HG03025 (cell line): ENCODE measurements at regions not wholly inside any gene's neighbourhood (a gene's known extent, or its start where the extent isn't known, plus 50 kb on each side); places are given as distances from the start of the nearest gene placed in this dataset.
"Not testable (repeated sequence)": the region's sequence is repeated elsewhere in the genome, so short reads cannot be mapped to it uniquely, and the experiment has no call there.

ENCODE experiments used
- ATAC-seq: cut with Tn5 transposase; IDR thresholded peaks from one replicate; pipeline ENCODE4 v1.9.1; 2021; ENCODE audit warnings: mild to moderate bottlenecking, moderate library complexity; ENCODE audit not compliant: unreplicated experiment, low FRiP score

DNA sequence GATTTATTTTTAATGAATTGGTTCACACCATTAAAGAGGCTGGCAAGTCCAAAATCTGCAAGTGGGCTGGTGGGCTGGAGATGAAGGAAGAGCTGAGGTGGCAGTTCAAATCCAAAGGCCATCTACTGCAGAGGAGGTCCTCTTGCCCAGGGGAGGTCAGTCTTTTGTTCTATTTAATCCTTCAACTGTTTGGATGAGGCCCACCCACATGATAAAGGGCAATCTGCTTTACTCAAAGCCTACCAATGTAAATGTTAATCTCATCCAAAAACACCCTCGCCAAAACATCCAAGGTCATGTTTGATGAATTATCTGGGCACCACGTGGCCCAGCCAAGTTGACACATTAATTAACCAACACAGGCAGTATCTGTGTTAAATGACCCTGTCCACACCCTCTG is 99.0 kb downstream of the RRAGC start:
- no peak for ATAC-seq

- no peak for ATAC-seq
These were observed 100.8 kb downstream of the RRAGC start for GRCh38 chr1:38758820-38759219.

DNA sequence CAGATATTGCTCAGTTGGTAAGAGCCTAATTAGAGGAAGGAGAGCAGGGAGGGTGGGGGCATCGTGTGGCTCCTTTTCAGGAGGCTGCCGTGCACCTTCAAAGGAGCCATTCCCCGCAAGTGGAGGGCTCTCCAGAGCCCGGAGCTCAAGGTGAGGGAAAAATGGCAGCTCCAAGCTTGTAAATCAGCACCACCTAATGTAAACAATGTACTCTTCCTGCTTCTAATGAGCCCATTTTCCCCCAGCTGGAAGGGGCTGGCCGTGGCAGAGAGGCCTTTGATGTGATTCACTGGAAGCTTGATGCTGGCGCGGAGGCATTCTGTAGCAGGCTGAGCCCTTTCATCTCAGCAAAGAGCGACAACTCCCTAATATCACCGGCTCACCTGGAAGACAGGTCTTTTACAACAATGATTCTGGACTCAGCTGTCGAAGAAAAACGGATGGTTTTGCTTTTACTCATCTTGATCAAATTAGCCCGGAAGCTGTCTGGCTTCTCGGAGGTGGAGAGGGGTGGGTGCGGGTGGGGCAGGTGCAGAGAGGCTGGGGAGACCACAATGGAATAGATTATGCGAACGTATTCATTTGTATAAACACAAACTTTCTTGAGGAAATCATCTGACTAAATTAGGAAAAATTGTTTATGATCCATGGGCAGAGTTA is 112.5 kb downstream of the RRAGC start:
- no peak for ATAC-seq

GRCh38 chr1:38746402-38746935 is 113.1 kb downstream of the RRAGC start:
- no peak for ATAC-seq

DNA sequence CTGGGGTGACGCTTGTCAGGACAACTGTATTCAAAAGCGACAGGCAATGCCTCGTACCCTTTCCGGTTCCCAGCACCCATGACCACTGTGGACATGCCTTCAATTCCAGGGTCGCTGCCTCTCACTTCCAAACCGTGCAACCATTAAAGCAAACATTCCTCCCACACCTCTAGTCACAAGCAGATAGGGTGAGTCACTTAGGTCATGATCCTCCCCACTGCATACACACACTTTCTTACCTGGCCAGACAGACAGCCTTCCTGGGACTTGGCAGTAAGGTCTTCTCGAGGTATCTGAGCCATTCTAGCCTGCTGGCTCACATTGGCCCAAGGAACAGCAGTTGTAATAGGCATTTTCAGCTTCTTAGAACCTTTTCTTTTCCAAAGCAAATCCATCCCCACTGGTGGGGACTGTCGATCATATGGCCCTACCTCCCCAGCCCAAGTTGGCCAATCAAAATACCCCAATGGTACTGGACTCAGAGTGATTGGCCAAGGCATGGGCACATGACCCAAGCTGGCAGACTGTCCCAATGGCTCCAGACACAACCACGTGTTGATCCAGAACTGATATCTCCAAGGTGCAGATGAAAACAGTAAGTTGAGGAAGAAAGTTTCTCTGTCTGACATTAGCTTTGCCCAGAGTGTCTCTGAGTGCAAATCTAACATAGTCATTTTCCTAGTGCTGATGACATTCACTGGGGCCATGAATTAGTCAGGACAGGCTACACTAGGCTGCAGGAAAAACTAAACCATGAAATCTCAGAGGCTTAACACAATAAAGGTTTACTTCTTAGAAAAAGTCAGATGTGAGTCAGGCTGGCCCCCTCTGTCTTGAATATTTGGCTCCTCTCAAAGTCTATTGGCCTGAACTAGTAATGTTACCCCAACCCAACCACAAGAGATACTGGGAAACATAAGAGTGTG is 113.8 kb downstream of the RRAGC start:
- no peak for ATAC-seq

- no peak for ATAC-seq
These were observed 114.9 kb downstream of the RRAGC start for GRCh38 chr1:38744452-38745350.

GRCh38 chr1:38743184-38743583 is 116.4 kb downstream of the RRAGC start:
- ATAC-seq, result no peak

DNA sequence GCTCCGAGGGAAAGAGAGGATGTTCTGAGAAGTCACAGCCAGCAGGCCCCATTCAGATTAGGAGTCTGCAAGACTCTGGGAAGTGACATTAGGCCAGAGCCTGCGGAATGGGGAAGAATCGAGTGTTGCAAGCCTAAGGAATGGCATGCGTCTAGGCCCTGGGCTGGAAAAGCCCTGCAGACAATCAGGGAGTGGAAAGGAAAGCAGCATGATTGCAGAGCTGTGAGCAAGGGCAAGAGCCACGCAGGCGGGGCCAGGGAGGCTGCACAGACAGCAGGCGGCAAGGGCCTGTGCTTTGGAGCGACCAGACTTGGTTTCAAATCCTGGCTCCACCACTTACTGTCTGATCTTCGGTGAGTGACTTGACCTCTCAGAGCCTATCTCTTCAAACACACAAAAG is 118.2 kb downstream of the RRAGC start:
- ATAC-seq, result no peak

- ATAC-seq, result no peak
These were observed 119.1 kb downstream of the RRAGC start for GRCh38 chr1:38740487-38740886.

- no peak for ATAC-seq
These were observed 121.4 kb downstream of the RRAGC start for GRCh38 chr1:38738207-38738606.

GRCh38 chr1:38736399-38736798 is 123.2 kb downstream of the RRAGC start:
- ATAC-seq, result no peak

GRCh38 chr1:38735651-38736161 is 123.9 kb downstream of the RRAGC start:
- no peak for ATAC-seq

DNA sequence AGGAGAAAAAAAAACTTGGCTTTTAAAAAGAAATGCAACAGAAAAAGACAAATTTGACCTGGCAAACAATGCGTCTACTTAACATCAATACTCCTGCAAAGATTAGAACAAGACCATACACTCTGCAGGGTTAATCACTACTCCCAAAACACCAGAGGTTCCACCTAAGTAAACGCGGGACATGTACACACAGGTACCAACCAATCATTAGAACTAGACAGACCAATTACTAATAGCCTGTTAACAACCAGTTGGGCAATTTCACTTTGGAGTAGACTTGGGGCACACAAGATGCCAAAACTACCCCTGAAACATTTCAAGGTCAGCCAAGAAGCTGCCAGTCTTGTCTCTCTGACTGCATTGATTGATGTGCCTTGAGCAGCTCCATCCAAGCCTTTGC is 125.8 kb downstream of the RRAGC start:
- no peak for ATAC-seq

DNA sequence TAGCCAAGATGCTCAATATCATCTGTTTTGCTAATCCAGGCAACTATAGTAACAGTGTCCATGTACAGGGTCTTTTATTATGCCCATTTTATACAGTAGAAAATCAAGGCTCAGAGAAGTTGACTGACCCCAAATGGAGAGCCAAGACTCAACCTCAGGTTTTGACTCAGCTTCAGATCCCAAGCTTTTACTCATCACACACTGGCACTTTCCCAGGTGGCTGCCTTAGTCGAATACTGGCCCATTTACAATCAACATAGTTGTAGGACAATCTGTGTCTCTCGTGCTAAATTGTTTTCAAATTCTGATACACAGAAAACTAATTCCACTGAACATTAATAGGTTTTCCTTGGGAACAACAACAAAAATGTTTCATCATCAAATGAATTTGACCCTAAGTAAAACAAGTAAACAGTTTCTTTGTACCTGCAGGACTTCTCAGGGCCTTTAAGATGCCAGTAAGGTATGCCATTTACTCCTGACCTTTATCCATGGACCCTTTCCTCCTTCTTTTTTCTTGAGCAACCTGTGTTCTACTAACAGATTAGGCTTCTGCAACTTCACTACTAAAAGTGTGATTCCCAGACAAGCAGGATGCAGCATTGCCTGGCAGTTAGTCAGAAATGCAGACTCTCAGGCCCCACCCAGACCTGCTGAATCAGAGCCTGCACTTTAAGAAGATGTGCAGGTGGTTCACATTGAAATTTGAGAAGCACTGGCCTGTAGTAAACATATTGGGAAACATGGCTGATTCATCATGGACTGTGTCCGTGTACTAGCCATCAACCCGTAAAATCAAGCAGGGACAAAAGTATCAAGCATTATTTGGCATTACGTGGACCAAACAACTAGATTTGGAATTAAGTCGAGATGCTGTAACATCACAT is 128.8 kb downstream of the RRAGC start:
- ATAC-seq, result no peak

DNA sequence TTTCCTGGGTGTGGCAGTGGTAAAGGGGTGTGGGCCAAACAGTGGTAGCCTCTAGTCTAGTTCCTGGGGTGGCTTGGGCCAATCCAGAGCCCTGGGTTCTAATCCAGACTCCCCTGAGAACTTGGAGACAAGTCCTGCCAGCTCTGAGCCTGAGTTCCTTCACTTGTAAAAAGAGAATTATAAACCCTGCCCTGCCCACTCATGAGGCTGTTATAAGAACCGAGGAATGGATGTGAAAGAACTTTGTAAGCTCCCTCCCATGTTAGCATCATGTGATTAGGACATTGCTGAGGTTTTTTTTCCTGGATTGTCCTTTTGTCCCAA is 131.0 kb downstream of the RRAGC start:
- no peak for ATAC-seq

GRCh38 chr1:38727684-38728584 is 131.6 kb downstream of the RRAGC start:
- ATAC-seq, result no peak

DNA sequence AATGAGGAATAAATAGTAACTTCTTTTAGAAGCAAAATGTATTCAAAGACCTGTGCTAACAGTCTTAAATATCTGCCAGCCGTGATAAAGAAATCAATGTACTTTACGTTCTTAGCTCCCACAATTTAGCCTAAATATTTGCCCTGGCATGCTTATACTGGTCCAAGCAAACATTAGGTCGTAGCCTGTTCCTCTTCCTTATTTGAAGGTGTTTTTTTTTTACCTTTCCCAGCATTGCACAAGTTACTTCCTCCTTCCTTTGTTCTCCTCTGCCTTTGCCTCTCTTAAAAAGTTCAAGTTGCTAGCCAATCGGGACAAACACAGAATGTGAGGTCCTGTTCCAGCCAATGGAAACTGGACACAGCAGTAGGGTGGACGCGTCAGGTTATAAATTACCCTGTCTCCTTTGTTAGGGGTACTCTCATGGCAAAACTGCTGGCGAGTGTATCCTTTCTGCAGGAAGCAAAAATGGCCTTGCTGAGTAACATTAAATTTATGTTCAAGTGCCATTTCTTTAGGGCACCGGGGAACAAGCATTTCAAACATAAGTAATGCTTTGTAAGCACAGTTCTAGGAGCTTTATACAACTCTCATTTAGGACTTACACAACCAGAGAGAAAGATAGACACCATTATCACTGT is 134.1 kb downstream of the RRAGC start:
- not testable (repeated sequence) for ATAC-seq
